ENCODE measurements at regions not wholly inside any gene's neighbourhood (a gene's known extent, or its start where the extent isn't known, plus 50 kb on each side); places are given as distances from the start of the nearest gene placed in this dataset.

DNA sequence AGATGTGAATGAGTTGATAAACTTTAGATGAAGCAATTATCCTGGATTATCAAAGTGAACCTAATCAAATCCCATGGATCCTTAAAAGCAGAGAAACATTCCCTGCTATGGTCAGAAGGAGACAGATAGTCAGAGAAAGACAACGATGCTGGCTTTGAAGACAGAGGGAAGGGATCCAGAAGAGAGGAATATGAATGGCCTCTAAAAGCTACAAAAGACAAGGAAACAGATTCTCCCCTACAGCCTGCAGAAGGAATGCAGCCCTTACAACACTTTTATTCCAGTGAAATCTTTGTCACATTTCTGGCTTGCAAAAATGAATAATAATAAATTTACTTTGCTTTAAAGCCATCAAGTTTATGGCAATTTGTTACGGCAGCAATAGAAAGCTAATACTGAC is 1164.2 kb downstream of the PCDH17 start:
- H3K27me3 Mint-ChIP-seq: no peaks in the 10 kb centered on the region

GRCh38 chr13:58804832-58805231 is 1173.3 kb downstream of the PCDH17 start:
- Mint-ChIP-seq H3K4me1 (no peaks in the 10 kb centered on the region), H3K27me3 (no peaks in the 10 kb centered on the region), H3K9me3 (ENCODE audit: insufficient read depth) (no peaks in the 10 kb centered on the region), H3K4me3 (no peak overlapping the region), H3K27ac (no peak overlapping the region)
- intact Hi-C loops (cut with micrococcal nuclease): no loop called here
- TF ChIP-seq EZH2 (IDR thresholded peaks at IDR 0.05; ENCODE audit: borderline replicate concordance, insufficient read depth, low read depth, low read length, poor library complexity, severe bottlenecking): no peak
- TF ChIP-seq, protein P1, sequence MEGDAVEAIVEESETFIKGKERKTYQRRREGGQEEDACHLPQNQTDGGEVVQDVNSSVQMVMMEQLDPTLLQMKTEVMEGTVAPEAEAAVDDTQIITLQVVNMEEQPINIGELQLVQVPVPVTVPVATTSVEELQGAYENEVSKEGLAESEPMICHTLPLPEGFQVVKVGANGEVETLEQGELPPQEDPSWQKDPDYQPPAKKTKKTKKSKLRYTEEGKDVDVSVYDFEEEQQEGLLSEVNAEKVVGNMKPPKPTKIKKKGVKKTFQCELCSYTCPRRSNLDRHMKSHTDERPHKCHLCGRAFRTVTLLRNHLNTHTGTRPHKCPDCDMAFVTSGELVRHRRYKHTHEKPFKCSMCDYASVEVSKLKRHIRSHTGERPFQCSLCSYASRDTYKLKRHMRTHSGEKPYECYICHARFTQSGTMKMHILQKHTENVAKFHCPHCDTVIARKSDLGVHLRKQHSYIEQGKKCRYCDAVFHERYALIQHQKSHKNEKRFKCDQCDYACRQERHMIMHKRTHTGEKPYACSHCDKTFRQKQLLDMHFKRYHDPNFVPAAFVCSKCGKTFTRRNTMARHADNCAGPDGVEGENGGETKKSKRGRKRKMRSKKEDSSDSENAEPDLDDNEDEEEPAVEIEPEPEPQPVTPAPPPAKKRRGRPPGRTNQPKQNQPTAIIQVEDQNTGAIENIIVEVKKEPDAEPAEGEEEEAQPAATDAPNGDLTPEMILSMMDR (IDR thresholded peaks at IDR 0.05): no peak
- Histone ChIP-seq H3K4me1 (ENCODE audit: control insufficient read depth in 2 of 2, insufficient read depth in 2 of 2, low read length in 2 of 2) (no peaks in the 10 kb centered on the region), H3K9ac (ENCODE audit: low read length) (no peak overlapping the region), H3K27me3 (replicated peaks in 1 of 4; ENCODE audit: control extremely low read depth in 1 of 4, control insufficient read depth in 3 of 4, insufficient read depth in 4 of 4, low read length in 3 of 4) (no peaks in the 10 kb centered on the region), H3K36me3 (replicated peaks in 1 of 2; ENCODE audit: control extremely low read depth in 1 of 2, control insufficient read depth in 1 of 2, extremely low read depth in 1 of 2, insufficient read depth in 2 of 2, low read length in 1 of 2) (no peaks in the 10 kb centered on the region), H2AFZ (ENCODE audit: insufficient read depth, low read depth, low read length, poor library complexity, severe bottlenecking) (no peak overlapping the region), H3K4me3 (ENCODE audit: control extremely low read depth in 1 of 5, extremely low read depth in 1 of 5, insufficient read depth in 1 of 5, low read depth in 2 of 5, low read length in 4 of 5) (no peak overlapping the region), H4K20me1 (ENCODE audit: control insufficient read depth, insufficient read depth, low read length, poor library complexity, severe bottlenecking) (no peaks in the 10 kb centered on the region), H3K79me2 (ENCODE audit: control insufficient read depth, insufficient read depth, low read length) (no peaks in the 10 kb centered on the region), H3K27ac (ENCODE audit: low read length in 2 of 2) (no peak overlapping the region), H3K4me2 (replicated peaks; ENCODE audit: low read depth, low read length, poor library complexity, severe bottlenecking) (no peak overlapping the region), H3K9me3 (ENCODE audit: control extremely low read depth in 1 of 3, control insufficient read depth in 2 of 3, insufficient read depth in 1 of 3, low read length in 2 of 3) (no peaks in the 10 kb centered on the region)
- ChIA-PET POLR2A (no interaction called here), CTCF (no interaction called here)
- DNase-seq: no peak
- no peak for ATAC-seq (ENCODE audit: low read depth)

More for the DNA sequence above, 1164.2 kb downstream of the PCDH17 start:
- ChIA-PET CTCF (no interaction called here), POLR2A (no interaction called here)
- no peak overlapping the region for H3K9ac ChIP-seq (ENCODE audit: low read length)
- no peak overlapping the region for H3K4me2 ChIP-seq (replicated peaks; ENCODE audit: low read depth, low read length, poor library complexity, severe bottlenecking)
- intact Hi-C loops (cut with micrococcal nuclease): no loop called here
- no peak overlapping the region for H3K27ac Mint-ChIP-seq
- no peaks in the 10 kb centered on the region for H3K4me1 Mint-ChIP-seq
- H2AFZ ChIP-seq (ENCODE audit: insufficient read depth, low read depth, low read length, poor library complexity, severe bottlenecking): no peak overlapping the region
- no peaks in the 10 kb centered on the region for H4K20me1 ChIP-seq (ENCODE audit: control insufficient read depth, insufficient read depth, low read length, poor library complexity, severe bottlenecking)
- DNase-seq: no peak
- no peaks in the 10 kb centered on the region for H3K4me1 ChIP-seq (ENCODE audit: control insufficient read depth in 2 of 2, insufficient read depth in 2 of 2, low read length in 2 of 2)
- H3K9me3 ChIP-seq (ENCODE audit: control extremely low read depth in 1 of 3, control insufficient read depth in 2 of 3, insufficient read depth in 1 of 3, low read length in 2 of 3): peaks cover 0 to 1% (median 0%) of the 10 kb centered on the region in 3 donors
- ATAC-seq (ENCODE audit: low read depth): no peak
- H3K4me3 ChIP-seq (ENCODE audit: control extremely low read depth in 1 of 5, extremely low read depth in 1 of 5, insufficient read depth in 1 of 5, low read depth in 2 of 5, low read length in 4 of 5): no peak overlapping the region
- H3K4me3 Mint-ChIP-seq: no peak overlapping the region
- no peak overlapping the region for H3K27ac ChIP-seq (ENCODE audit: low read length in 2 of 2)
- H3K27me3 ChIP-seq (replicated peaks in 1 of 4; ENCODE audit: control extremely low read depth in 1 of 4, control insufficient read depth in 3 of 4, insufficient read depth in 4 of 4, low read length in 3 of 4): no peaks in the 10 kb centered on the region
- TF ChIP-seq, protein P1 (IDR thresholded peaks at IDR 0.05): no peak
- no peak for TF ChIP-seq EZH2 (IDR thresholded peaks at IDR 0.05; ENCODE audit: borderline replicate concordance, insufficient read depth, low read depth, low read length, poor library complexity, severe bottlenecking)
- H3K79me2 ChIP-seq (ENCODE audit: control insufficient read depth, insufficient read depth, low read length): no peaks in the 10 kb centered on the region
- 83% methylated on average over 1 of the region's 2 CpGs for WGBS (ENCODE audit: insufficient coverage)
- H3K9me3 Mint-ChIP-seq (ENCODE audit: insufficient read depth): no peaks in the 10 kb centered on the region
- no peaks in the 10 kb centered on the region for H3K36me3 ChIP-seq (replicated peaks in 1 of 2; ENCODE audit: control extremely low read depth in 1 of 2, control insufficient read depth in 1 of 2, extremely low read depth in 1 of 2, insufficient read depth in 2 of 2, low read length in 1 of 2)
